ENCODE measurements at regions not wholly inside any gene's neighbourhood (a gene's known extent, or its start where the extent isn't known, plus 50 kb on each side); places are given as distances from the start of the nearest gene placed in this dataset.
"Not testable (repeated sequence)": the region's sequence is repeated elsewhere in the genome, so short reads cannot be mapped to it uniquely, and the experiment has no call there.

DNA sequence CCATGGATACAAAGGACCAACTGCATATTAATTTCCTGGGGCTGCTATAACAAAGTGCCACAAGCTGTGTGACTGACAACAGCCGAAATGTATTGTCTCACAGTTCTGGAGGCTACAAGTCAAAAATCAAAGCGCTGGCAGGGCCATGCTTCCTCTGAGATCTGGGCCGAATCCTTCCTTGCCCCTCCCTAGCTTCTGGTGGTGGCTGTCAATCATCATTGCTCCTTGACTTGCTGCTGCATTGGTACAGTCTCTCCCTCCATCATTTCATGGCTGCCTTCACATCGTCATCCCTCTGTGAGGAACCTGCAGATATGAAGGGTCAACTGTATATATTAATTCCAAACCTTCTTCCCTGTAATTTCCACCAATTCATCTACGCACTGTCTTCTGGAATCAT lies 118.3 kb downstream of the EXOC5 start:
- no peak overlapping the region for H3K4me2 ChIP-seq
- H4K20me1 ChIP-seq, result no peaks in the 10 kb centered on the region
- no peaks in the 10 kb centered on the region for H3K36me3 ChIP-seq
- no peaks in the 10 kb centered on the region for H3K27me3 ChIP-seq
- TF ChIP-seq Cebpa-rat (IDR thresholded peaks at IDR 0.05), result no peak
- H3K9me3 ChIP-seq (replicated peaks in 1 of 11), result no peaks in the 10 kb centered on the region
- H3K9ac ChIP-seq, result no peak overlapping the region
- H3K4me1 ChIP-seq, result no peaks in the 10 kb centered on the region
- H3K27ac ChIP-seq, result no peak overlapping the region
- no peak overlapping the region for H3K4me3 ChIP-seq

DNA sequence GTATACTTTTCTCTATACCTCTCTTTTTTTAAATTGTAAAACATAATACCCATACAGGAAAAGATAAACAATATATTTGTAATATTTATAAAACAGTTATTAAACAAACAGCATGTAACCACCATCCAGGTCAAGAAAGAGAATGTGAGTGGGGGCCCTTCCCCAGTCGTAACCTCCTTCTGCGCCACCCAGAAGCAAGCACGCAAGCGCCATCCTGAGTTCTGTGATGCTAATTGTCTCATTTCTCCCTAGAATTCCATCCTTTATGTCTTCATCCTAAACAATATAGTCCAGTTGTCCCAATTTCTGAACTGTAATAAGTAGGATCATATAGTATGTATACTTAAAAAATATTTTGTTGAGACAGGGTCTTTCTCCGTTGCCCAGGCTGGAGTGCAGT lies 129.5 kb downstream of the EXOC5 start:
- no peak overlapping the region for H3K27ac ChIP-seq
- no peak overlapping the region for H3K4me2 ChIP-seq
- H3K27me3 ChIP-seq, result no peaks in the 10 kb centered on the region
- no peak overlapping the region for H3K9ac ChIP-seq
- no peaks in the 10 kb centered on the region for H3K4me1 ChIP-seq
- peaks cover 0 to 12% (median 7%) of the 10 kb centered on the region in 11 experiments; a peak in 14 of 22 replicates for H3K9me3 ChIP-seq (replicated peaks in 1 of 11)
- H4K20me1 ChIP-seq, result no peaks in the 10 kb centered on the region
- no peak overlapping the region for H3K4me3 ChIP-seq
- no peak for TF ChIP-seq Cebpa-rat (IDR thresholded peaks at IDR 0.05)
- H3K36me3 ChIP-seq, result no peaks in the 10 kb centered on the region

DNA sequence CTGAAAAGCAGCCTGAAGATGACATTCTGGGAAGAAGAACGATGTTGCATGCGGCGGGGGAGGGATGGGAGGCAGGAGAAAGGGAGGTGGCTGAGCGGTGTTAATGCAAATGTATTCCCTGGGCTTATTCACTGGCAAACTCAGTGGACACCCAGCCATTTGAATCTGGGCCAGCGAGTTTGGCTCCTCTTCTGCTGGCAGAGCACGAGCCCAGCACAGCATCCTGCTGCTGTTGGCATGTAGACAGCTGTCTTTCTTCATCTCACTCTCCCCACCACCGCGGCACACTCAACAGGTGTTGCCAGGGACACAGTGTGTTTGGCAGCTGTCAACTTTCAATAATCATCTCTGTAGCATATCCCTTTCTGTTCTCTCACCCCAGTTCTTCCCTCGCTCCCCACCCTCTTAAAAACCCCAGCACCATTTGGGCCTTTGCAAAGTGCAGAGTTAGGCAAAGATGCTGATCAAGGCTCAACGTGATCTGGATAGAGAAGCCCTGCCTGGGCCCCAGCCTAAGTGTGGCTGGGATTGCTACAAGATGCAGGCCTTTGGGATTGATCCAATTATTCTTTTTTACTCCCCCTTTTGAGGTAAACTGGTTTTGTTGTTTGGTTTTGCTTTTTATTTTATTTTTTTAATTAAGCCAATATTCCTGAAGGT lies 131.9 kb downstream of the EXOC5 start:
- Histone ChIP-seq H3K4me2 (no peak overlapping the region), H3K36me3 (no peaks in the 10 kb centered on the region), H4K20me1 (no peaks in the 10 kb centered on the region), H3K27me3 (no peaks in the 10 kb centered on the region), H3K9me3 (replicated peaks in 1 of 11) (peaks cover 0 to 20% (median 7%) of the 10 kb centered on the region in 11 experiments; a peak in 14 of 22 replicates), H3K9ac (no peak overlapping the region), H3K4me3 (no peak overlapping the region), H3K27ac (no peak overlapping the region), H3K4me1 (no peaks in the 10 kb centered on the region)
- TF ChIP-seq Cebpa-rat (IDR thresholded peaks at IDR 0.05), result no peak

DNA sequence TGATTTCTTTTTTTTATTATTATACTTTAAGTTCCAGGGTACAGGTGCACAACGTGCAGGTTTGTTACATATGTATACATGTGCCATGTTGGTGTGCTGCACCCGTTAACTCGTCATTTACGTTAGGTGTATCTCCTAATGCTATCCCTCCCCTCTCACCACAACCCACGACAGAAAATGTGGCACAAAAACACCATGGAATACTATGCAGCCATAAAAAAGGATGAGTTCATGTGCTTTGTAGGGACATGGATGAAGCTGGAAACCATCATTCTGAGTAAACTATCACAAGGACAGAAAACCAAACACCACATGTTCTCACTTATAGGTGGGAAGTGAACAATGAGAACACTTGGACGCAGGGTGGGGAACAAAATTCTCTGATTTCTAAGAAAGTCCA lies 140.9 kb downstream of the EXOC5 start:
- not testable (repeated sequence) for H3K4me3 ChIP-seq; H3K9ac ChIP-seq; H3K9me3 ChIP-seq (replicated peaks in 1 of 11); H3K27ac ChIP-seq; H3K4me1 ChIP-seq; H3K4me2 ChIP-seq; H3K36me3 ChIP-seq; H4K20me1 ChIP-seq; H3K27me3 ChIP-seq

DNA sequence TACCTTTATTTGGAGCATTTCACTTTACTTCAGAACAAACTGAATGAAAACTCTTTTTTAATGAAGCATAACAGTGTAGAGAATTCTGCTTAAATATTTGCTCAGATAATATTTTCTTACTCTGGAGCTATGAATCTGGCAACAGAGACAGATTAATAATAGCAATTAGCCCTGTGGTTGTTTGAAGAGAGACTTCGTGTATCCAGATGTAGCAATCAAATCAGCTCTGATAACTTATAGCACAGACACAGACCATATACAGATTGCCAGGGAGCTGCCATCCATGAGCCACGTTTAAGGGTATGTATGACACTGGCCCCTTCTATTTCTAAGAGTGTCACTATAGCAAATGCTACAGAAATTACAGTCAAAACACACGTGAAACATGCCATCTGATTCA lies 146.6 kb downstream of the EXOC5 start:
- no peaks in the 10 kb centered on the region for H4K20me1 ChIP-seq
- H3K27ac ChIP-seq, result no peak overlapping the region
- no peaks in the 10 kb centered on the region for H3K27me3 ChIP-seq
- H3K4me1 ChIP-seq, result no peaks in the 10 kb centered on the region
- H3K36me3 ChIP-seq, result no peaks in the 10 kb centered on the region
- no peak for TF ChIP-seq Cebpa-rat (IDR thresholded peaks at IDR 0.05)
- H3K9me3 ChIP-seq (replicated peaks in 1 of 11), result no peaks in the 10 kb centered on the region
- H3K4me2 ChIP-seq, result no peak overlapping the region
- no peak overlapping the region for H3K9ac ChIP-seq
- H3K4me3 ChIP-seq, result no peak overlapping the region

DNA sequence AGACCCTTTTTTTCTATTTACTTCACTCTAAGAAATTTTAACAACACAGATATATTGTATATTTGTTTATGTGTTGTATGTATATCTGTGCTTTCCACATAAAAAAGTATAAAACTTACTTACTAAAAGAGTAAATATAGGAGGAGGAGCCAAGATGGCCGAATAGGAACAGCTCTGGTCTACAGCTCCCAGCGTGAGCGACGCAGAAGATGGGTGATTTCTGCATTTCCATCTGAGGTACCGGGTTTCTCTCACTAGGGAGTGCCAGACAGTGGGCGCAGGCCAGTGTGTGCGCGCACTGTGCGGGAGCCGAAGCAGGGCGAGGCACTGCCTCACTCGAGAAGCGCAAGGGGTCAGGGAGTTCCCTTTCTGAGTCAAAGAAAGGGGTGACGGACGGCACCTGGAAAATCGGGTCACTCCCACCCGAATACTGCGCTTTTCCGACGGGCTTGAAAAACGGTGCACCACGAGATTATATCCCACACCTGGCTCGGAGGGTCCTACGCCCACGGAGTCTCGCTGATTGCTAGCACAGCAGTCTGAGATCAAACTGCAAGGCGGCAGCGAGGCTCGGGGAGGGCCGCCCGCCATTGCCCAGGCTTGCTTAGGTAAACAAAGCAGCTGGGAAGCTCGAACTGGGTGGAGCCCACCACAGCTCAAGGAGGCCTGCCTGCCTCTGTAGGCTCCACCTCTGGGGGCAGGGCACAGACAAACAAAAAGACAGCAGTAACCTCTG lies 156.5 kb downstream of the EXOC5 start:
- H3K9ac ChIP-seq; H3K27me3 ChIP-seq; H4K20me1 ChIP-seq; H3K4me1 ChIP-seq; H3K4me2 ChIP-seq; H3K4me3 ChIP-seq; H3K27ac ChIP-seq; H3K9me3 ChIP-seq (replicated peaks in 1 of 11); H3K36me3 ChIP-seq: not testable (repeated sequence)

DNA sequence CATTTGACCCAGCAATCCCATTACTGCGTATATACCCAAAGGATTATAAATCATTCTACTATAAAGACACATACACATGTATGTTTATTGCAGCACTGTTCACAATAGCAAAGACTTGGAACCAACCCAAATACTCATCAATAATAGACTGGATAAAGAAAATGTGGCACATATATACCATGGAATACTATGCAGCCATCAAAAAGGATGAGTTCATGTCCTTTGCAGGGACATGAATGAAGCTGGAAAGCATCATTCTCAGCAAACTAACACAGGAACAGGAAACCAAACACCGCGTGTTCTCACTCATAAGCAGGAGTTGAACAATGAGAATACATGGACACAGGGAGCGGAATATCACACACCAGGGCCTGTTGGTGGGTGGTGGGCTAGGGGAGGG lies 158.3 kb downstream of the EXOC5 start:
- H4K20me1 ChIP-seq, H3K27me3 ChIP-seq, H3K4me2 ChIP-seq, H3K27ac ChIP-seq, H3K9ac ChIP-seq, H3K36me3 ChIP-seq, H3K4me1 ChIP-seq, H3K4me3 ChIP-seq: not testable (repeated sequence)
- H3K9me3 ChIP-seq (replicated peaks in 1 of 11), result peaks cover 0 to 17% (median 5%) of the 10 kb centered on the region in 11 experiments; a peak in 12 of 22 replicates

DNA sequence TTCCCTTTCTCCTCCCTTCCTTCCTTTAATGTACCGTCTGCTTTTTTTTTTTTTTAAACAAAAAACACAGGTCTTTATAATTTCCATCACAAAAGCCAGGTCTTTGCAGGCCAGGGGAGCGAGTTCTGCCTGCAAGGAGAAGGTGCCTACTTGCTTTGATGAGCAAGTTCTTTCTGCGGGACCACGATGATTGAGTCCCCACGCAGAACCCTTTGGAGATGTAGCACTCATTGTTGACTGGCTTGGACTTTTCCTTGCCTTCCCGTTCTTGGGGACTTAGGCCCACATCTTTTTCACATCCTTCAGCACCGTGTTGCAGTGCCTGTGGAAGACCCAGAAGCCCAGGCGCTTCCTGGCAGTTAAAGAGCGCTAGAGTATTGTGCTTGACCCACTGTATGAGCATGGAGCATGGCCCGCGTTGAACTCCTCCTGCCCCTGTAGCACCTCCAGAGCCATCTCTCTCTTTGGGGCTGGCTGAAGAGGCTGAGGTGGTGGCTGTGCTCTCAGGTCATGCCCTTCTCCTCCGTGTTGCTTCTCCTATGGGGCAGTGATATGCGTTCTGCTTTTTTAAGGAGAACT lies 177.6 kb downstream of the EXOC5 start:
- Histone ChIP-seq H3K9me3 (replicated peaks in 1 of 11) (peaks cover 0 to 12% (median 7%) of the 10 kb centered on the region in 11 experiments; a peak in 4 of 22 replicates), H3K27ac (no peak overlapping the region)
- no peak for TF ChIP-seq Cebpa-rat (IDR thresholded peaks at IDR 0.05)

DNA sequence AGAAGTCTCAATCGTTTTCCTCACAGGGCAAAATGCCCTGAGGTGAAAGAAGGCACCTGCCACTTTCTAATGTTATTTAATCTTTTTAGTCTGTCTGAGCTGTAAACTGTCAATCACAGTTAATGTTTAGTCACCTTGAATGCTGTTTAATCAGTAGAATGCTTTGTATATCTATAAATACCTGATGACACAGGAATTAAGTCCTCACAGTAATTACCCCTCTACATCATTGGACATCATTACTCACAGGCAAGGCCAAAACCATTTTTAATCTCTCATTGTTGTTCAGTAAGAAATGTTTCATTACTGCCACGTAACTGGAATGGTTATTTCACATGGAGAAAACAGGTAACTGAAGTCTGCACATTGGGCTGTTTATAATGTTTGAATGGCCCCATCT lies 178.8 kb downstream of the EXOC5 start:
- TF ChIP-seq Cebpa-rat (IDR thresholded peaks at IDR 0.05), result no peak
- no peak overlapping the region for H3K4me3 ChIP-seq
- H3K4me1 ChIP-seq, result no peaks in the 10 kb centered on the region
- H3K9me3 ChIP-seq (replicated peaks in 1 of 11), result peaks cover 0 to 9% (median 6%) of the 10 kb centered on the region in 11 experiments; a peak in 4 of 22 replicates
- H3K27me3 ChIP-seq, result no peaks in the 10 kb centered on the region
- no peak overlapping the region for H3K9ac ChIP-seq
- no peak overlapping the region for H3K27ac ChIP-seq
- no peaks in the 10 kb centered on the region for H4K20me1 ChIP-seq
- H3K4me2 ChIP-seq, result no peak overlapping the region
- H3K36me3 ChIP-seq, result no peaks in the 10 kb centered on the region

More for the DNA sequence above, 177.6 kb downstream of the EXOC5 start:
- Histone ChIP-seq H3K4me1 (no peaks in the 10 kb centered on the region), H3K27me3 (no peaks in the 10 kb centered on the region), H3K36me3 (no peaks in the 10 kb centered on the region), H3K4me3 (no peak overlapping the region), H4K20me1 (no peaks in the 10 kb centered on the region), H3K9ac (no peak overlapping the region), H3K4me2 (no peak overlapping the region)

DNA sequence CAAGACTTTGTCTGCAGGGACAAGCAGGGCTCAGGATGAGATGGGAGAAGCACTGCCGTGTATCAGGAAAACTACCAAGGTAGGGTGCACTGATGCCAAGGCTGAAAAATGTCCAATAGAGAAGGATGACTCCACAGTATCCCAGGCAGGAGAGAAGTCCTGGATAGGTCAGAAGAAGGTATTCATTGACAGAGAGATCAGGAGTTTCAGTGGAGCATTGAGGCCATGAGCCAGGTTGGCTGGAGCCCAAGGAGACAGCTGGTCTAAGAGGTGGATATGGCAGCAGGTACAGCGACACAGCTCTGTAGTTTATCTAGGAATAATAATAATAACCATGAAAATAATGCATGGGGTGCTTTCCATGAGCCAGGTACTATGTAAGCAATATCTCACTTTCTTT lies 180.9 kb downstream of the EXOC5 start:
- H3K9ac ChIP-seq, result no peak overlapping the region
- no peaks in the 10 kb centered on the region for H4K20me1 ChIP-seq
- no peaks in the 10 kb centered on the region for H3K36me3 ChIP-seq
- H3K4me2 ChIP-seq, result no peak overlapping the region
- 0 out of 22 replicates have a peak, but pooled peaks cover 0 to 9% (median 0%) of the 10 kb centered on the region in 11 experiments for H3K9me3 ChIP-seq (replicated peaks in 1 of 11)
- no peaks in the 10 kb centered on the region for H3K27me3 ChIP-seq
- no peak overlapping the region for H3K4me3 ChIP-seq
- no peaks in the 10 kb centered on the region for H3K4me1 ChIP-seq
- H3K27ac ChIP-seq, result no peak overlapping the region
- TF ChIP-seq Cebpa-rat (IDR thresholded peaks at IDR 0.05), result no peak
